ENCODE measurements at regions not wholly inside any gene's neighbourhood (a gene's known extent, or its start where the extent isn't known, plus 50 kb on each side); places are given as distances from the start of the nearest gene placed in this dataset.

DNA sequence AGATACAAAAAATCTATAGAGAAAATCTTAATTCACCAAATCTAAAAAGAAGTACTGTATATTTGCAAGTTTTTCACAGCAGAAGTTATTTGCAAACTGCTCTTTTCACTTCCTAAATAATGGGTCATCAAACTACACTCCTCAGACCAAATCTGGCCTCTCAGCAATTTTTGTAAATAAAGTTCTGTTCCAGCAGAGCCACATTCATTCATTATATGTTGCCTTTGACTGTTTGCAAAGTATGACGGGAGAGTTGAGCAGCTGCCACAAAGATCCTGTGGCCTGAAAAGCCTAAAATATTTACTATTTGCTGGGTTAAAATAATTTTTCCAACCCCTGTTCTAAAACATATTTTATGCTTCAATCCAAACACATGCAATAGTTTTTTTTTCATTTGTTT is 1222.3 kb upstream of the SEL1L start:
- ATAC-seq (ENCODE audit: low read depth in 2 of 2) (no peak), DNase-seq (no peak)
- H3K27me3 Mint-ChIP-seq = no peaks in the 10 kb centered on the region
- peaks cover 4 to 12% (median 5%) of the 10 kb centered on the region in 7 donors for H3K9me3 Mint-ChIP-seq
- no peak overlapping the region for H3K4me3 Mint-ChIP-seq
- H3K27ac Mint-ChIP-seq = no peak overlapping the region
- H3K4me1 Mint-ChIP-seq = no peaks in the 10 kb centered on the region
- no peaks in the 10 kb centered on the region for H3K36me3 Mint-ChIP-seq

DNA sequence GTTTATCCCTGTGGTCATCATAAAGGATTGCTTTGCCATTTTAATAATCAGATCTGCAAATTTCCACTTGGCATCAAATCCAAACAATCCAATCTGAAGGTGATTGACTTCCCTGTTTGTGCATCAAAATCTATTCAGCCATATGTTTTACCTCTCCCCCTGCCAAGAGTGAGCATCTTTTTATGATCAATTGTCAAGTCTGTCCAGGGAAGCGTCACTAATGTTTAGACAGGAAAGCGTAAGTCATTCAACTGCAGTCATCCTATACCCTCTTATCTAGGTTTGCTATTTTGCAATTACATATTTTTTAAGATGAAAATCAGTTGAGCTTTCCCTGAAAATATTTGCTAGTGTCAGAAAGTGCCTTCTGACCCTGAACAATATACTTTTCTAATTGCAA is 1224.1 kb upstream of the SEL1L start:
- Mint-ChIP-seq H3K27me3 (no peaks in the 10 kb centered on the region), H3K9me3 (peaks cover under 1 to 12% (median 5%) of the 10 kb centered on the region in 7 donors), H3K4me3 (no peak overlapping the region), H3K4me1 (no peaks in the 10 kb centered on the region), H3K36me3 (no peaks in the 10 kb centered on the region), H3K27ac (no peak overlapping the region)
- ATAC-seq (ENCODE audit: low read depth in 2 of 2) (no peak), DNase-seq (no peak)

DNA sequence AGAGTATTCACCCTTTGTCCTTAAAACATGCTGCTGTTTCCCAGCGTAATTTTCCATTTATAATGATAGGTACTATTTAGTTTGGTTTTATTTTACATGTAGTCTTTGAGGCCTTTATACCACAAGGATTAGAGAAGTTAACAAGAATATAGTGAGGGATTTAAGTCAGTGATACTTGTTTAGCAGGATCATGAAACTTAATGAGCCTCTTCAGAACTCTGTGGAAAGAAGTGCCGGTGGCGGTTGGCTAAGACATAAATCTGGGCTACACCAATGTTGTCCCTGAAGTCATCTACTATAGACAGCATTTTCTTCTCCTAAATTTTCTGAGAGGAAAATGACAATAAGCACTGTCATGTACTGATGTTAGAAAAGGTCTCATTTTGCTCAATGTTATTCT is 1226.0 kb upstream of the SEL1L start:
- Mint-ChIP-seq H3K4me3 (no peak overlapping the region), H3K9me3 (peaks cover 0 to 7% (median 0%) of the 10 kb centered on the region in 7 donors), H3K36me3 (no peaks in the 10 kb centered on the region), H3K27me3 (no peaks in the 10 kb centered on the region), H3K27ac (no peak overlapping the region), H3K4me1 (no peaks in the 10 kb centered on the region)
- ATAC-seq (ENCODE audit: low read depth in 2 of 2) (no peak), DNase-seq (no peak)

DNA sequence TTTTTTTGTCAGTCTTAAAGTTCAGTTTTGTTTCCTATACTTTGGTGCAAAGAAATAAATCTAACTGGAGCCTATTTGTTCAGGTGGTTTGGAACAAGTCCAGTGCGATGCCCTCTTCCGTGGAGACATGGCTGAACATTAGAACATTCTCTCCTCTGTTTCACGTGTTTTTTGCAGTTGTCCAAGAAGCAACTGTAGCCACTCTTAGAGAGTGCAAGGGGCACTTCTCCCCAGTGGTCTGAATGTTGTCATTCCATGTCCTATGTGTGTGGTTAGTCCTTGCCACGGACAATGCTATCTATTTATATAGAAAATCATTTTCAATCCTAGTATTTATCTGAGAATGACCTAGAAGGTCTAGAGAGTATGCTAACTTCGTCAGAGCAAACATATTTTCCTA is 1232.5 kb upstream of the SEL1L start:
- no peak for ATAC-seq (ENCODE audit: low read depth in 2 of 2)
- H3K27me3 Mint-ChIP-seq = no peaks in the 10 kb centered on the region

GRCh38 chr14:82766996-82767395 is 1233.3 kb upstream of the SEL1L start:
- Mint-ChIP-seq H3K27ac (peak overlapping the region in 1 of 6 donors; percentile 65), H3K27me3 (no peaks in the 10 kb centered on the region), H3K4me3 (no peak overlapping the region), H3K36me3 (no peaks in the 10 kb centered on the region), H3K4me1 (no peaks in the 10 kb centered on the region), H3K9me3 (peaks cover 0 to 8% (median 2%) of the 10 kb centered on the region in 7 donors)
- DNase-seq (no peak), ATAC-seq (ENCODE audit: low read depth in 2 of 2) (no peak)

More for the DNA sequence above, 1232.5 kb upstream of the SEL1L start:
- no peaks in the 10 kb centered on the region for H3K4me1 Mint-ChIP-seq
- DNase-seq = no peak
- H3K4me3 Mint-ChIP-seq = no peak overlapping the region
- H3K9me3 Mint-ChIP-seq = peaks cover 0 to 7% (median 2%) of the 10 kb centered on the region in 7 donors
- no peak overlapping the region for H3K27ac Mint-ChIP-seq
- no peaks in the 10 kb centered on the region for H3K36me3 Mint-ChIP-seq

- Mint-ChIP-seq H3K4me1 (no peaks in the 10 kb centered on the region), H3K27ac (no peak overlapping the region), H3K27me3 (no peaks in the 10 kb centered on the region), H3K4me3 (no peak overlapping the region), H3K36me3 (no peaks in the 10 kb centered on the region), H3K9me3 (peaks cover 0 to 12% (median 3%) of the 10 kb centered on the region in 7 donors)
- ATAC-seq (ENCODE audit: low read depth in 2 of 2) (no peak), DNase-seq (no peak)
Measured at GRCh38 chr14:82776958-82777357, 1243.3 kb upstream of the SEL1L start.

- Mint-ChIP-seq H3K27ac (no peak overlapping the region), H3K9me3 (peaks cover 0 to 7% (median 3%) of the 10 kb centered on the region in 7 donors), H3K4me3 (no peak overlapping the region), H3K36me3 (no peaks in the 10 kb centered on the region), H3K4me1 (no peaks in the 10 kb centered on the region), H3K27me3 (no peaks in the 10 kb centered on the region)
- ATAC-seq (ENCODE audit: low read depth in 2 of 2) (no peak), DNase-seq (no peak)
Measured at GRCh38 chr14:82778008-82778590, 1244.4 kb upstream of the SEL1L start.

GRCh38 chr14:82778601-82779000 is 1244.9 kb upstream of the SEL1L start:
- no peak for ATAC-seq (ENCODE audit: low read depth in 2 of 2)
- H3K36me3 Mint-ChIP-seq = no peaks in the 10 kb centered on the region
- no peak overlapping the region for H3K4me3 Mint-ChIP-seq

DNA sequence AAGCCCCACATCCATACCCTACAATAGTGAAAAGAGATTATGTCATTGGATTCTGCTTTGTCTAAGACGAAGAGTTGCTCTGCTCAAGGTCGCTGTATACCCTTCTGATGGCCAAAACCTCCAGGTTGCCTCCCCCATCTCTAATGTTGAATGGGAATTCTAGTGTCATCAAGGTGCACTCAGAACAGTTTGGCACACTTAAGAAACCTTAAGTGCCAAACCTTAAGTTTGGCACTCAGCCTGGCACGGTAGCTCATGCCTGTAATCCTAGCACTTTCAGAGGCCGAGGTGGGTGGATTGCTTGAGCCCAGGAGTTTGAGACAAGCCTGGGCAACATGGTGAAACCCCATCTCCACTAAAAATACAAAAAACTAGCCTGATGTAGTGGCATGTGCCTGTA is 1245.6 kb upstream of the SEL1L start:
- H3K9me3 Mint-ChIP-seq = peaks cover 0 to 5% (median 0%) of the 10 kb centered on the region in 7 donors
- H3K4me3 Mint-ChIP-seq = no peak overlapping the region
- H3K27me3 Mint-ChIP-seq = no peaks in the 10 kb centered on the region
- DNase-seq (no peak), ATAC-seq (ENCODE audit: low read depth in 2 of 2) (no peak)
- H3K4me1 Mint-ChIP-seq = no peaks in the 10 kb centered on the region
- no peaks in the 10 kb centered on the region for H3K36me3 Mint-ChIP-seq
- no peak overlapping the region for H3K27ac Mint-ChIP-seq

More at GRCh38 chr14:82778601-82779000, 1244.9 kb upstream of the SEL1L start:
- Mint-ChIP-seq H3K4me1 (no peaks in the 10 kb centered on the region), H3K27me3 (no peaks in the 10 kb centered on the region), H3K27ac (no peak overlapping the region), H3K9me3 (peaks cover 0 to 6% (median 2%) of the 10 kb centered on the region in 7 donors)
- DNase-seq = no peak

GRCh38 chr14:82785756-82786482 is 1252.3 kb upstream of the SEL1L start:
- no peaks in the 10 kb centered on the region for H3K4me1 Mint-ChIP-seq
- ATAC-seq (ENCODE audit: low read depth in 2 of 2) (no peak), DNase-seq (no peak)
- H3K4me3 Mint-ChIP-seq = no peak overlapping the region
- H3K27ac Mint-ChIP-seq = no peak overlapping the region
- H3K9me3 Mint-ChIP-seq = peaks cover 0 to 11% (median 3%) of the 10 kb centered on the region in 7 donors
- no peaks in the 10 kb centered on the region for H3K36me3 Mint-ChIP-seq
- H3K27me3 Mint-ChIP-seq = no peaks in the 10 kb centered on the region

DNA sequence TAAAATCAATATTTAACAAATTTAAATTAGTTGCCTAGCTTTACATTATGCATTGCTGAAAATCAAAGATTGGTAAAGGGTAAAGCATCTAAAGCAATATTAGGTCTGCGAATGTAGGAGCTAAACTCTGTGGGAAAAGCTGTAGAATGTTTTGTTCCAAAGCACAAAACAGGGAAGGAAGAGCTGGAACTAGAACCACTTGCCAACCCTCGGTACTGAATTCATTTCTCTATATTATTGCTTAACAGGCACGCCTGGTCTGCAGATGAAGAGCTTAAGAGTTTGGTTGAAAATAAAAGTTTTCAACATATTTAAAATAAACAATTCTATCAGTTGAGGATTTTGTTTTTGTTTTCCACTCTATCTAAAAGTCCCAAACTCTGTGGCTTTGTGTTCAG is 1252.8 kb upstream of the SEL1L start:
- H3K27ac Mint-ChIP-seq = no peak overlapping the region
- H3K27me3 Mint-ChIP-seq = no peaks in the 10 kb centered on the region
- H3K9me3 Mint-ChIP-seq = peaks cover 0 to 8% (median 3%) of the 10 kb centered on the region in 7 donors
- no peak overlapping the region for H3K4me3 Mint-ChIP-seq
- H3K4me1 Mint-ChIP-seq = no peaks in the 10 kb centered on the region
- ATAC-seq (ENCODE audit: low read depth in 2 of 2) (no peak), DNase-seq (no peak)
- no peaks in the 10 kb centered on the region for H3K36me3 Mint-ChIP-seq

GRCh38 chr14:82796086-82796485 is 1262.4 kb upstream of the SEL1L start:
- DNase-seq (no peak), ATAC-seq (ENCODE audit: low read depth in 2 of 2) (no peak)
- Mint-ChIP-seq H3K9me3 (peaks cover 0 to 5% (median 0%) of the 10 kb centered on the region in 7 donors), H3K36me3 (no peaks in the 10 kb centered on the region), H3K27ac (no peak overlapping the region), H3K4me1 (no peaks in the 10 kb centered on the region), H3K4me3 (no peak overlapping the region), H3K27me3 (no peaks in the 10 kb centered on the region)

GRCh38 chr14:82798276-82798675 is 1264.6 kb upstream of the SEL1L start:
- Mint-ChIP-seq H3K27ac (no peak overlapping the region), H3K9me3 (peaks cover 0 to 9% (median 6%) of the 10 kb centered on the region in 7 donors), H3K36me3 (no peaks in the 10 kb centered on the region), H3K4me1 (no peaks in the 10 kb centered on the region), H3K4me3 (no peak overlapping the region), H3K27me3 (no peaks in the 10 kb centered on the region)
- no peak for DNase-seq
- ATAC-seq (ENCODE audit: low read depth in 2 of 2) = no peak
